Glutamatergic neuron (in vitro differentiated cells): ENCODE measurements at regions not wholly inside any gene's neighbourhood (a gene's known extent, or its start where the extent isn't known, plus 50 kb on each side); places are given as distances from the start of the nearest gene placed in this dataset.

ENCODE experiments used
- DNase-seq: peaks from one replicate; pipeline ENCODE4 v3.0.0; 2022
- H3K27ac Mint-ChIP-seq: one replicate; pipeline ENCODE4 v1.8.0; 2020; ENCODE audit warnings: mild to moderate bottlenecking, mixed read lengths, inconsistent platforms; ENCODE audit not compliant: unreplicated experiment
- H3K27me3 Mint-ChIP-seq: one replicate; pipeline ENCODE4 v1.8.0; 2020; ENCODE audit warnings: mild to moderate bottlenecking, moderate library complexity, mixed read lengths, inconsistent platforms; ENCODE audit not compliant: unreplicated experiment
- H3K36me3 Mint-ChIP-seq: one replicate; pipeline ENCODE4 v1.8.0; 2020; ENCODE audit warnings: mild to moderate bottlenecking, mixed read lengths, inconsistent platforms; ENCODE audit not compliant: unreplicated experiment
- H3K4me1 Mint-ChIP-seq: one replicate; pipeline ENCODE4 v1.8.0; 2020; ENCODE audit warnings: mild to moderate bottlenecking, low read depth, mixed read lengths, inconsistent platforms; ENCODE audit not compliant: unreplicated experiment
- H3K4me3 Mint-ChIP-seq: one replicate; pipeline ENCODE4 v1.8.0; 2020; ENCODE audit warnings: mild to moderate bottlenecking, mixed read lengths, inconsistent platforms; ENCODE audit not compliant: unreplicated experiment
- H3K9me3 Mint-ChIP-seq: one replicate; pipeline ENCODE4 v1.8.0; 2020; ENCODE audit warnings: mild to moderate bottlenecking, moderate library complexity, mixed read lengths, inconsistent platforms; ENCODE audit not compliant: unreplicated experiment
- TF ChIP-seq, protein P1 (sequence below): fragments of 200-600 bp; sonication (generic); IDR thresholded peaks from one replicate; pipeline ENCODE4 v1.5.0; 2021; ENCODE audit not compliant: partially characterized antibody, unreplicated experiment

DNA sequence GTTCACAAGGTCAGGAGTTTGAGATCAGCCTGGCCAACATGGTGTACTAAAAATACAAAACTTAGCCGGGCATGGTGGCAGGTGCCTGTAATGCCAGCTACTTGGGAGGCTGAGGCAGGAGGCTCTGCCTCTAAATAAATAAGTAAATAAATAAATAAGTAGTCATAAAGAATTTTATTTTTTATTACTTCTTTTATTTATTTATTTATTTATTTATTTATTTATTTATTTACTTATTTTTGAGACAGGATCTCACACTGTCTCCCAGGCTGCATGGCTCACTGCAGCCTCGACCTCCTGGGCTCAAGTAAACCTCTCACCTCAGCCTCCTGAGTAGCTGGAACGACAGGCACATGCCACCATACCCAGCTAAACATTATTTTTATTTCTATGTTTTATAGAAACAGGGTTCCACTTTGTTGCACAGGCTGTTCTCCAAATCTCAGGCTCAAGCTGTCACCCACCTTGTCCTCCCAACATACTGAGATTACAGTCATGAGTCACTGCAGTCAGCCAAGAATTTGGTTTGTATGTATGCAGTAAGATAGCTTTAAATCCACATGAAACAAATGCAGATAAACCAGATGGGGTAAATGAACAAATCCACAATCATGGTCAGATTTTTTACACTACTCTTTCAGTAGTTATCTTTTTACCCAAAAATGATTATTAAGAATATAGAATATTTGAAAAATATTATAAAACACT lies 523.3 kb upstream of the RGS18 start:
- Mint-ChIP-seq H3K9me3 (peaks cover 3% of the 10 kb centered on the region), H3K27me3 (peaks cover 2% of the 10 kb centered on the region), H3K4me3 (no peak overlapping the region), H3K27ac (no peak overlapping the region), H3K4me1 (no peaks in the 10 kb centered on the region), H3K36me3 (no peaks in the 10 kb centered on the region)
- DNase-seq: no peak
- TF ChIP-seq, protein P1, sequence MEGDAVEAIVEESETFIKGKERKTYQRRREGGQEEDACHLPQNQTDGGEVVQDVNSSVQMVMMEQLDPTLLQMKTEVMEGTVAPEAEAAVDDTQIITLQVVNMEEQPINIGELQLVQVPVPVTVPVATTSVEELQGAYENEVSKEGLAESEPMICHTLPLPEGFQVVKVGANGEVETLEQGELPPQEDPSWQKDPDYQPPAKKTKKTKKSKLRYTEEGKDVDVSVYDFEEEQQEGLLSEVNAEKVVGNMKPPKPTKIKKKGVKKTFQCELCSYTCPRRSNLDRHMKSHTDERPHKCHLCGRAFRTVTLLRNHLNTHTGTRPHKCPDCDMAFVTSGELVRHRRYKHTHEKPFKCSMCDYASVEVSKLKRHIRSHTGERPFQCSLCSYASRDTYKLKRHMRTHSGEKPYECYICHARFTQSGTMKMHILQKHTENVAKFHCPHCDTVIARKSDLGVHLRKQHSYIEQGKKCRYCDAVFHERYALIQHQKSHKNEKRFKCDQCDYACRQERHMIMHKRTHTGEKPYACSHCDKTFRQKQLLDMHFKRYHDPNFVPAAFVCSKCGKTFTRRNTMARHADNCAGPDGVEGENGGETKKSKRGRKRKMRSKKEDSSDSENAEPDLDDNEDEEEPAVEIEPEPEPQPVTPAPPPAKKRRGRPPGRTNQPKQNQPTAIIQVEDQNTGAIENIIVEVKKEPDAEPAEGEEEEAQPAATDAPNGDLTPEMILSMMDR: no peak

DNA sequence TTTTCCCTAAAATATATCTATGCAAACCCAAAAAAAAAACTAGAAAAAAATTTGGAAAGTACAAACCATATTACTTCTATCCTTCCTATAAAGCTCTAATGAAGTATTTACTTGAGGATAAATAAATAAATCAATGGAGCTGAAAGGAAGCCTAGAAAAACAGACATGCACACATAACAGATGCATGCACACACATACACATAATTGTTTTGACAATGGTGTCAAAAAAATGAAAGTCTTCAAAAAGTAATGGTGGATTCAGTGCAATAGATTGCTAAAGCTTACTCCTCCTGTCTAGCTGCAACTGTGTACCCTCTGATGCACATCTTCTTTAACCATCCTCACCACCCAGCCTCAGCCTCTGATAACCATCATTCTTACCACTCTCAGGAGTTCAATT lies 521.9 kb upstream of the RGS18 start:
- no peak overlapping the region for H3K4me3 Mint-ChIP-seq
- peaks cover 2% of the 10 kb centered on the region for H3K27me3 Mint-ChIP-seq
- H3K36me3 Mint-ChIP-seq: no peaks in the 10 kb centered on the region
- peaks cover 3% of the 10 kb centered on the region for H3K9me3 Mint-ChIP-seq
- TF ChIP-seq, protein P1: no peak
- H3K27ac Mint-ChIP-seq: no peak overlapping the region
- no peaks in the 10 kb centered on the region for H3K4me1 Mint-ChIP-seq
- no peak for DNase-seq

DNA sequence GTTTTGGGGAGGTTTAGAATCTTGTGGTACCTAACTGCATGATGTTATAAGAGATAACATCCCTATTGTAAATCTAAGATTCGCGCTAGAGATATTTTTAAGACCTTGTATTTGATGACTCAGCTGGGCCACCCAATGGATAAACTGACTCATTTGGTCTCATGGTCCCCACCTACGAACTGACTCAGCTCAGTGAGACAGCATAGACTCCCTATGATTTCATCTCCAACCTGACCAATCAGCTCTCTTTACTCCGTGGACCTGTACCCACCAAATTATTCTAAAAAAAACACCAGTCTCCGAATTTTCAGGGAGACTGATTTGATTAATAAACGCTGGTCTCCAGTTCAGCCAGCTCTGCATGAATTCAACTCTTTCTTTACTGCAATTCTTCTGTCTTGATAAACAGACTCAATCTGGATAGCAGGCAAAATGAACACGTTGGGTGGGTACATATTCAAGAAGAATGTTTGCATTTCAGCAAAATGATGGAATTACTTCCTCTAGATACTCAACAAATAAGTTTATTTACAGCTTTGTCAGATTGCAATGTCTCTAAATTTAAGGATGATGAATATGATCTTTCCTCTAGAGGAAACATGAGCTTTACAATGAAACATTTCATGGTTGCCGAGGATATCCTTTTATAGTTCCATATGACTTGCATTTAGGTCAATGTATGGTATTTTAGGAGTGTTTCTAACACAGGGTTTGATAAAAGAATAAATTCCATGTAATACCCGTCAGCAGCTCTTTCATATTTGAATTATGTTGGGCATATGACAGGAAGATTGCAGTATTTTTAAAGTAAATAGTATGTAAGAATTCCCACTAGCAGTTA lies 516.6 kb upstream of the RGS18 start:
- no peaks in the 10 kb centered on the region for H3K36me3 Mint-ChIP-seq
- H3K9me3 Mint-ChIP-seq: peaks cover under 1% of the 10 kb centered on the region
- H3K4me1 Mint-ChIP-seq: no peaks in the 10 kb centered on the region
- no peak overlapping the region for H3K4me3 Mint-ChIP-seq
- TF ChIP-seq, protein P1: no peak
- H3K27ac Mint-ChIP-seq: no peak overlapping the region
- no peak for DNase-seq
- H3K27me3 Mint-ChIP-seq: no peaks in the 10 kb centered on the region

DNA sequence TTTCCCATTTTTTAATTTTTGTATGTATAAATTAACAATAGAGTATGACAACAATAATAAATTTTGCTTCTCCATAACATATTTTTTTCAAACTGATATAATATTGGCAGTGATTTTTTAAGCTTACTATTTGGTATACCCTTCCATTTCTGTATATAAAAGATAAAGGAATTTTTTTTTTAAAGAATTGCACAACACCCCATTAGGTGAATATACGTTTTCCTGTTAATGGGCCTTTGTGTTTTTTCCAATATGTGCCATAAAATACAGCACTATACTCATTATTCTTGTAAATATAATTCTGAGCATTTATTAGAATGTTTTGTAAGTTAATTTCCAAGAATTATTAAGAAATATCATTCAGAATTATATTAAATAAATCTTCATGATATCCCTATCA lies 515.2 kb upstream of the RGS18 start:
- Mint-ChIP-seq H3K4me3 (no peak overlapping the region), H3K4me1 (no peaks in the 10 kb centered on the region), H3K27ac (no peak overlapping the region), H3K27me3 (no peaks in the 10 kb centered on the region), H3K36me3 (no peaks in the 10 kb centered on the region), H3K9me3 (no peaks in the 10 kb centered on the region)
- TF ChIP-seq, protein P1: no peak
- DNase-seq: no peak

GRCh38 chr1:191648939-191649338 lies 509.3 kb upstream of the RGS18 start:
- Mint-ChIP-seq H3K27ac (no peak overlapping the region), H3K4me3 (no peak overlapping the region), H3K4me1 (peaks cover 5% of the 10 kb centered on the region), H3K36me3 (no peaks in the 10 kb centered on the region), H3K9me3 (peaks cover 1% of the 10 kb centered on the region), H3K27me3 (no peaks in the 10 kb centered on the region)
- DNase-seq: no peak
- TF ChIP-seq, protein P1: no peak
